AML-193 (cell line): ENCODE measurements at regions not wholly inside any gene's neighbourhood (a gene's known extent, or its start where the extent isn't known, plus 50 kb on each side); places are given as distances from the start of the nearest gene placed in this dataset.
"Not testable (repeated sequence)": the region's sequence is repeated elsewhere in the genome, so short reads cannot be mapped to it uniquely, and the experiment has no call there.

ENCODE experiments used
- DNase-seq, 2 experiments: peaks; one replicate each; lab custom pipeline; 2025; lab: John Stamatoyannopoulos, UW

DNA sequence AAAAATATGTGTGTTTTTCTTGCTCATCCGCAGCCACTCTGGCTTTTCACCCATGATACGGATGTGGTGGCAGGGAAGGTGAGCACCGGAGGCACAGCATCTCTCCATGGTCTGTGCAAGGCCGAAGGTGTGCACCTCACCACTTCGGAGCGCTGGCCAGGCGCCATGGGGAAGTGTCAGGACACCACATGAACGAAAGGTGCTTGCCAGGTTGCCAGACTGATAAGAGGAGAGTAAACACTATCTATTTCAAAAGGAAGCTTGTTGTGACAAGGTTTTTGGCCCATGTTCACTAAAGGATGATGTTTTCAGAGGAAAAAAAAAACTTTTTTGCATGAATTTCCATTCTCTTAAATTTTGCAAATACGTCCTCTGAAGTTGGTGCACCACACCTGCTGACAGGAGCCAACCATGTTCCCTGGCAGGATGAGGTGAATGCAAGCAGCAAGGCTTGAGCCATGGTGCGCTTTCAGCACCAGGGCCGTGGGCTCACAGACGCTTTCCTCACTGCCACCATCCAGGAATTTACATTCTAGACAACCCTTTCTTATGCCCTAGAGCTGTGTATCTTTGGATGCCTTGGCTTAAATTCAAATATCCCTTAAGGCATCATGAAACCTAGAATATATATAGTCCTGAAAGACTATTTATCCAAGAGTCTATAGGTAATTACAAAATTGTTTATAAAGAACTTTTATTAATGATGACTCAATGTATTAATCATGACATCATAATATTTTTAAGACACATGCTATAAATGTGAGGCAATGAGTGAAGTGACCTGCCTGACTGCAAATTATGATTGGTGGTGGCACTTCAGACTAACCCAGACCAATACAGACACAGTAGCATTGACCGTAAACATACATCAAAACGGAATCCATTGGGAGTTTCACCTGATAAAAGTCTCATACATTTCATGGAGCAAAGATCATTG is 234.5 kb downstream of the TFAP2A start:
- no peak for DNase-seq

DNA sequence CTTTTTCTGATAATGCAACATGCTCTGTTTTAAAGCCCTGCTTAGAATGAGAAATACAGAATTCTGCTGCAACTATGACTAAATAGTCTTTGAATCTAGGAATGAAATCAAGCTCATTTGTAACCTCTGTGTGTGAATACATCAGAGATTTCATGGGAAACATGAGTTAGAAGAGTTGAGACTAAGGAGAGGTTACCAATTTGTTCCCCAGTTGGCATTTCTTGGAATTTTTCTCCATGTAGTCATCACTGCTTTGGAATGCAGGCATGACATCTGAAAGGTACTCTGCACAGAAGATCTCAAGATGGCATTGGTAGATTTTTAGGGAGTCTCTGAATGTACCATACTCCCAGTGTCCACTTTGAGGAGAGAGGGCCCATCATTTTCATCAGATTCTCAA is 237.2 kb downstream of the TFAP2A start:
- DNase-seq: no peak

DNA sequence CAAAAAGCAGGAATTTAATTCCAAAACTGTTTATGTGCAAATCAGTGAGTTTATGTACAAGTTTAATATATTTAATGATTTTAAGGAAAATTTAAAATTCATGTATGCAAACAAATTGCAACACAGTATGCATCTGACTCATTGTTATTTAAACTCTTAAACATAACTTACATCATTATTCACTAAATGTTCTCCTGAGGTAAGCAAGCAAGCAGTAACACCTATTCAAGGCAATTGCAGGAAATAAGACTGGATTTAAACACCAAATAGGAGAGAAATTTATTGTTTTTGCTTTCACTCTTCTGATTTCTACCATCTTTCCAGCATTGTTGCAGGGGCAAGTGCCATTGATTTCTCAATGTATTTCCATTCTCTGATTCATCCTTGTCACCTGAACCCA is 239.5 kb downstream of the TFAP2A start:
- DNase-seq: no peak

DNA sequence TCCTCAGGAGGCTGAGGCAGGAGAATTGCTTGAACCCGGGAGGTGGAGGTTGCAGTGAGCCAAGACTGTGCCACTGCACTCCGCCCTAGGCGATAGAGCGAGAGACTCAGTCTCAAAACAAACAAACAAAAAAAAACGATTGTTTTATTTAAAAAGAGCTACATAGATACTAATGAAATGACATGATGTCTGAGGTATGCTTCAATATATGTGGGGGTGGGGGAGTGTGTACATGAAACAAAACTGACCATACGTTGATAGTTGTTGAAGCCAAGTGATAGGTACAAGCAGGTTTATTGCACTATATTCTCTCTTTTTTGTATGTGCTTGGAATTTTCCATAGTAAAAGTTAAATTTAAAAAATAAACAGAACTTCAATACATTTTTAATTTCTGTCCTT is 240.1 kb downstream of the TFAP2A start:
- DNase-seq: no peak

GRCh38 chr6:10174056-10174455 is 240.8 kb downstream of the TFAP2A start:
- DNase-seq: no peak

- DNase-seq: not testable (repeated sequence)
These were observed 243.2 kb downstream of the TFAP2A start for GRCh38 chr6:10171706-10172105.

DNA sequence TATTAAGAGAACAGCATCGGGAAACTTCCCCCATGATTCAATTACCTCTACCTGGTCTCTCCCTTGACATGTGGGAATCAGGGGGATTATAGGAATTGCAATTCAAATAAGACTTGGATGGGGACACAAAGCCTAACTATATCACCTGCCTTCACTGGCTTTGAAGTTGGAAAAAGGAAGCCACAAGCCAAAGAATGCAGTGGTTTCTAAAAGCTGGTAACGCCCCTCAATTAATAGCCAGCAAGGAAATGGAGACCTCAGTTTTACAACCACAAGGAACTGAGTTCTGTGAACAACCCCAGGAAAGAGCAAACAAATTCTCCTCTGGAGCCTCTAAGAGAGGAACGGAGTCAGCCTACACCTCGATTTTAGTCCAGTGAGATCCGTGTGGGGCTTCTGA is 244.1 kb downstream of the TFAP2A start:
- DNase-seq: no peak

- peak in 1 of 2 experiments; percentile 26 for DNase-seq
These were observed 248.8 kb downstream of the TFAP2A start for GRCh38 chr6:10166031-10166430.

GRCh38 chr6:10163203-10163962 is 251.5 kb downstream of the TFAP2A start:
- no peak for DNase-seq

DNA sequence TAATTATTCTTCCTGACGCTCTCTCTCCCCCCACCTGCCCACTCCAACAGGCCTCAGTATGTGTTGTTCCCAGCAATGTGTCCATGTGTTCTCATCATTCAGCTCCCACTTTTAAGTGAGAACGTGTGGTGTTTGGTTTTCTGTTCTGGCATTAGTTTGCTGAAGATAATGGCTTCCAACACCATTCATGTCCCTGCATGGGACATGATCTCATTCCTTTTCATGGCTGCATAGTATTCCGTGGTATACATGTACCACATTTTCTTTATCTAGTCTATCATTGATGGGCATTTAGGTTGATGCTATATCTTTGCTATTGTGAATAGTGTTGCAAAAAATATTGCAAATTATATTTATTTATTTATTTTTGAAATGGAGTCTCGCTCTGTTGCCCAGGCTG is 258.0 kb downstream of the TFAP2A start:
- DNase-seq: no peak

GRCh38 chr6:10154251-10154650 is 260.6 kb downstream of the TFAP2A start:
- DNase-seq: peak; percentile 26 to 30

DNA sequence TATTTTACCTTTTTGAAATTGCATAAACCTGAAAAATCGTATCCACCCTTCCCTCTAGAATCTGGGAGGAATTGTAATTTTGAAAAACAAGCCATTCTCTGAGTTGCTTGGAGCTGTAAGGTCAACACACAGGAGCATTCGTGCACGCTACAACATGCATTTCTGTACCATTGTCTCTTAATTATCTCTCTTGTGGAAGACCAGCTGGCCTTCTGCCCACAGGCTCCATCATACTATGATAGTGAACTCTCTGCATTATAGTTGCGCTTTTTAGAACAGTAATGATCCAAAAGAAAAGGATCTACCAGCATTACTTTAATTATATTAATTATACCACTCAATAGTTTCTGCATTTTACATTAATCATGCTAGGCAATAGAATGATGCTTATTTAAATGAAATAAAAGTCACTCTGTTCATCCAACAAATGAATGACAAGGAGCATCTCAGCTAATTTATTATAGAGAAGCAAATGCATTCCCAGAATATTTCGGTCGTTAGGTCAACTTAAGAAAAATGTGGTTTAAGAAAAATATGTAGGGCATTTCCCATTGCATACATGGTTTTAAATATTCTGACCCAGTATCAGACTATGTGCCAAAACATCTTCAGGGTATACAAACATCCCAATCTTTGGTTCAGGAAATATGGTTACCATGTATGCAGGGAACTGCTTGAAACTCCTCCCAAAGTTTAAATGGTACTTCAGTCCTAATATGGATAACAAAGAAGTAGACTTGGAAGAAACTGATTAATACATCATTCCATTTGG is 263.5 kb downstream of the TFAP2A start:
- DNase-seq: no peak

DNA sequence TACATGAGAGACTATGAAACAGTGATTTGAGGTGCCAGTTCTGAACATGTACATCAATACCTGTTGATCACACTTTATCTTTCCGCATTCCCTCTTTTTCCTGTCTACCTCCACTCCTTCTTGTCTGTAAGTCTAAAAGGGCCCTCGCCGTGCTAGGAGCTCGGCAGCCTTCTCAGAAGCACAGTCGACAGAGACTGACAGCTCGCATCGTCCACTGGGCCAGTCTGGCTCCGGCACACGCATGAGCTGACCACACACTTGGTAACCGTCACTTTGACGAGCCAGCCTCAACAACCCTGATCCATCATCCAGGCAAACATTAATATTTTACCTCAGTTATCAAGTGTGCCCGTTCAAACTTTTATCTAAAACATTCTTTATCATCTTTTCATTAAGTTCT is 265.3 kb downstream of the TFAP2A start:
- no peak for DNase-seq

DNA sequence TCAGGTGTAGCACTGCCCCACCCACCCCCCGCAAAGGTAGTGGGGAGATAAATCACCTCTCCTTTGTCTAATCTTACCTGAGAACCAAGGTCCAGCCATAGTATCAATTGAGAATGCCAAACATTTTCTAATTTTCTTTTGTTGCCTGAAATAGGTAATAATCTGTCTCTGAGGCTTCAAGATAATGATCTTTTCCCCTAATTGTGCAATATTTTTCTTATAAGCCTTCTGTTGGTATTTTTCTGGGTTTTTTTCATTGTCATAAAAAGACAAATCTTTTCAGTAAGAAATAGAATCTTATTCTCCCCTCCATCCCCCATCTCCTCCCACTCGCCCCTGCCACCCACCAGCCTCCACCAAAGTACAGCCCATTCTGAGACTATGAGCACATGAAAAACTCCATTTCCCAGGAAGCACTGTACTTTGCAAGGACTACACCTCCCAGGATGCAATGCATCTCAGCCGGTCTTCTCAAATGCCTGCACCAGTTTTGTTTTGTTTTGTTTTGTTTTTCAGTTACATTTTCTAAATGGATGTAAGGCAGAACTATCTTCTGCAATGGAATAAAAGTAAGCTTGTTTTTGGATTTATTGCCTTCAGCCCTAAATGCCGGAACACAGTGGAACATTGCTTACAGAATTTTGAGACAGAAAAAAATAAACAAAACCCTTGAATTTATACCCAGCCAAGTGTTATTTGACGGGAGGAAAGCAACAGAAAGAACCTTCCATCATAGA is 268.0 kb downstream of the TFAP2A start:
- DNase-seq: no peak

DNA sequence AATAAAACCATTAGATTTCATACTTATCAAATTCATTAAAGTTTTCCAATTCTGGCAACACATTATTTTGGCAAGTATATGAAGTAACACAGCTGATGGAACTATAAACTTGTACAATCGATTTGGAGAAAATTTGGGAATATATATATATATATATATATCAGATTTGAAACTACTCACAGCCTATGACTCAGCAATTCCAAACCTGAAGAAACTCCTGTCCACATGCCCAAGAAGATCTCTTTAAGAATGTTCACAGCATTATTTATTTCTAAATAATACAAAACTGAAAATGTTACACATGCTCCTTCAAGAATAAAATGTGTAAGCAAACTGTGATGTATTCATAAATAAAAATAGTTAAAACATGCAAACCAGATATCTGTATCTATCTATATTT is 270.1 kb downstream of the TFAP2A start:
- no peak for DNase-seq

DNA sequence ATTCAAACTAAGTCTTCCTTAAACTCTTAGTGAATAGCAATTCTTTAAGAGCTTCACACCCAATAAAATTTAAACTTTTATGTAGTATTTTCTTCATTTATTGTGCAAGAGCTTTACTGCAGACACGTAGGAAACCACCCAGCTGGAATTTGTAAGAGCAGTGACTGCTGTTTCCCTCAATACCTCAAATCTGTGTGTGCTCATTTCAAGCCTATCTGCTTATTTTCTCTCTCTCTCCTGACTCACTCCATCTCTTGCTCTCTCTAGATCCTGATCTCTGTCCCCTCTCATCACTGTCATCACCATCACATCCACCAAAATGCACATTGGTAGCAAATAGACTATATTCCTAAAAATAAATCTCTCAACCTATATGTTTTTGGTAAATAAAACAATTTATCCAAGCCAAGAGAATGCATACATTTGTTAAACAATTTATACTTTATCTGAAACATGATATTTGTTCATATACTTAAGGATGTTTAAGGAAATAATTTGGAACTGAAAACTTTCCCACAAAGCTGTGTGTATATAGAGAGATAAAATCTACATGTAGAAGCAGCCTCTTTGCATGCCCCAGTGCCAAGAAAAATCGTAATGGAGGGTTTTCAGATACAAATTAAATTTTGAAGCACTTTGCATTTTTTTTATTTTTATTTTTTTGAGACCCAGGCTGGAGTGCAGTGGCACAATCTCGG is 273.0 kb downstream of the TFAP2A start:
- DNase-seq: no peak

DNA sequence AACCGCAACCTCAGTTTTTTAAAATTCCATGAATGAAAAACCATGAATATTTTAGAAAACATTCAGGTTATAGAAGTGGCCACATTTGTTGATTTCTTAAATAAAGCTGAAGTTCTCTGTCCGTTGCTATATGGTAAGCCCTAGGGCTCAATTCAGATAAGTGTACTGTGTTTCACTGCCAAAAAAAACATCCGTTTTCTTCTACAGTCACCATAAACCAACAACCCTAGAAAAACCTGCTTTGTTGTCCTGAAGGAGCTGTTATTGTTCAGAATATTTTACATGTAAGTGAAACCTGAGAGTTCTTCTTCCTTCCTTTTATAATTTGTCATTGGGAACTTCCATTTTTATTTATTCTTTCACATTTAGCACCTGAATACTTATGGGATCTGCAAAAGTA is 274.1 kb downstream of the TFAP2A start:
- no peak for DNase-seq

DNA sequence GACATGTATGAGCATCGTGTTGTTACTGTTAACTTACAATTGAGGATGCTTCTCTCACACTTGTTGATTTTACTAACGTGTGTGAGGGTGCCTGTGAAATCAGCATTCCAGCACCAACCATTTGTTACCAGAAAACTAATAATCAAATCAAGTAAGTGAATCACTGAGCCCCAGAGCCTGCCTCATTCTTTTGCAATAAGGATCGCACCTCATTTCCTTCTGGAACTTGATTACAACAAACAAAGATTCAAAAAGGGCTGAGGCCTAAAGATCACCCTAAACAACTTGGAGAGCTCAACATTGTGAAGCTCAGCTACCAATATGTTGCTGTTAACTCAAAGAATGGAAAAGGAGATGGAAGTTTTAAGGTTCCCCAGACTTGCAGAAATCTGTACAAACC is 274.7 kb downstream of the TFAP2A start:
- no peak for DNase-seq

- DNase-seq: no peak
These were observed 276.0 kb downstream of the TFAP2A start for GRCh38 chr6:10138917-10139316.

DNA sequence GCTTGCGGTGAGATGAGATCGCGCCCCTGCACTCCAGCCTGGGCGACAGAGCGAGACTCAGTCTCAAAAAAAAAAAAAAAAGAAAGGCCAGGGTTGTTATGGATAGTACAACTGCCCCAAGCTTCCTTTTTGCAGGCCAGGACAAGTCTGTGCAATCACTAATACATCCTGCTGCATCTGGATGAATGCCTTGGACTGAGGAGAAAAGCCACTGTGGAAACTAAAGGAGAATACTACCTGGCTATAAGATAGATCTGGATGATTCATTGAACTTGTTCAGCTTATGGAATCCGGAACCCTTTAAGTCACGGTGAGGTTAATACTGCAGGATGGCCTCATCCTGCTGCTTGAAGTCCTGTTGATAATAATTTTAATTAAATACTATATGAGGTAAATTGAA is 278.2 kb downstream of the TFAP2A start:
- DNase-seq: no peak

- DNase-seq: not testable (repeated sequence)
These were observed 280.7 kb downstream of the TFAP2A start for GRCh38 chr6:10134185-10134584.
